GM12864 (cell line): ENCODE measurements at regions not wholly inside any gene's neighbourhood (a gene's known extent, or its start where the extent isn't known, plus 50 kb on each side); places are given as distances from the start of the nearest gene placed in this dataset.
A peak's percentile ranks its signal among the peaks of the same experiment; 100 is the strongest.

ENCODE experiments used
- DNase-seq: peaks from one replicate; pipeline ENCODE4 v3.0.0-alpha.2; 2011; ENCODE audit warnings: low read depth
- H3K4me3 ChIP-seq: 2 replicates; pipeline ENCODE4 v1.5.1; 2011; ENCODE audit warnings: mild to moderate bottlenecking, low read depth, low read length, control low read depth
- TF ChIP-seq, protein P1 (sequence below): IDR thresholded peaks from 2 replicates; pipeline ENCODE4 v1.5.1; 2011; ENCODE audit warnings: low read depth, mild to moderate bottlenecking, moderate library complexity, low read length, control low read depth, inconsistent platforms; ENCODE audit errors: missing control alignments

DNA sequence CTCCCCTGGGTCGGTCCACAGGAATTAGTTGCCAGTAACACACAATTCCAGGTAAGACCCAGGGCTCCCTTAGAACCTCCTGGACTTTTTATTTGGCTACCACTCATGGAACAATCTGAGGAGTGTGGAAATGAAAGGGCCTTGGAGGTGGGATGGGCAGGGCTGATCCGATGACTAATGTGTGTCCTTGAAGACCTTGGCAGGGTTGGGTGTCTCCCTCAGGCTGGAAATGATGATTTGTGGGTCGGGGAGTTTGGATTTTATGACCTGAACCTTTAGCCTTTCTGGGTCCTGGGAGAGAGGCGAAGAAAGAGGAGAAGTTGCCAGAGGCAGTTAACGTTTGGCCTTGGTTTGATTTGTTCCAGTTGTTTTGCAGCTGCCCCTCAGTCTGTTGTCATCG, 425.0 kb downstream of the MID1IP1 start:
- TF ChIP-seq, protein P1, sequence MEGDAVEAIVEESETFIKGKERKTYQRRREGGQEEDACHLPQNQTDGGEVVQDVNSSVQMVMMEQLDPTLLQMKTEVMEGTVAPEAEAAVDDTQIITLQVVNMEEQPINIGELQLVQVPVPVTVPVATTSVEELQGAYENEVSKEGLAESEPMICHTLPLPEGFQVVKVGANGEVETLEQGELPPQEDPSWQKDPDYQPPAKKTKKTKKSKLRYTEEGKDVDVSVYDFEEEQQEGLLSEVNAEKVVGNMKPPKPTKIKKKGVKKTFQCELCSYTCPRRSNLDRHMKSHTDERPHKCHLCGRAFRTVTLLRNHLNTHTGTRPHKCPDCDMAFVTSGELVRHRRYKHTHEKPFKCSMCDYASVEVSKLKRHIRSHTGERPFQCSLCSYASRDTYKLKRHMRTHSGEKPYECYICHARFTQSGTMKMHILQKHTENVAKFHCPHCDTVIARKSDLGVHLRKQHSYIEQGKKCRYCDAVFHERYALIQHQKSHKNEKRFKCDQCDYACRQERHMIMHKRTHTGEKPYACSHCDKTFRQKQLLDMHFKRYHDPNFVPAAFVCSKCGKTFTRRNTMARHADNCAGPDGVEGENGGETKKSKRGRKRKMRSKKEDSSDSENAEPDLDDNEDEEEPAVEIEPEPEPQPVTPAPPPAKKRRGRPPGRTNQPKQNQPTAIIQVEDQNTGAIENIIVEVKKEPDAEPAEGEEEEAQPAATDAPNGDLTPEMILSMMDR, result no peak
- no peak overlapping the region for H3K4me3 ChIP-seq

DNA sequence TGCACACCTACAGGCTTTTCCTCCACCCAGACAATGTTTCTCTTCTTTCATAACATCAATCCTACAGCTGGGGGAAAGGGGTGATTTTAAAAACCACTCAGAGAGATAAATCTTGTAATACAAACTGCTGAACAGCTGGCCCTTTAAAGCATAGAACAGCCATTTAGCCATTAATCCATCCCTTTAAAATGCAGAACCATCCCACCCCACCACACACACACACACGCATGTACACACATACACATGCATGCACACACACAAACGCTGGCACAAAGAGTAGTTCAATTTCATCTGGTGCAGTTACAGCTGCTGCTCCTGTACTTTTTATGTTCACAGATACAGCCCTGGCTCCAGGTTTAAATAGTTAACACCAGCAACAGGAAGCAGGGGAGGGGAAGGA, 426.1 kb downstream of the MID1IP1 start:
- TF ChIP-seq, protein P1, result no peak
- no peak overlapping the region for H3K4me3 ChIP-seq
- DNase-seq, result no peak

More for the DNA sequence above, 425.0 kb downstream of the MID1IP1 start:
- DNase-seq, result no peak

DNA sequence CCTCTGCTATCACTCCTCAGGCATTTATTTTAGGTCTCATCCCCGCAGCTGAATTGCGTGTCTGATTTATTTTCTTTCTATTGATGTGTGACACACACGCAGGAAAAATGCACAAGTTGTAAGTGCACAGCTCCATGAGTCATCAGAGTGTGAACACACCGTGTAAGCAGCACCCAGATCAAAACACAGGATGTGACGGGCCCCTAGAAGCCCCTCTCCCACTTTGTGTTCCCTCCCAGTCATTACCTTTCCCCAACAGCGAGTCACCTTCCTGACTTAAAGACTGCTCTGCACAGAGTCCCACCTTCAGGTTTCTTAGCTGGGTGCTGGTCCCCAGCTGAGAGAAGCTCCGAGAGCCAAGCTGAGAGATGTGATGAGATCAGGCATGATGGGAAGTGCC, 436.7 kb downstream of the MID1IP1 start:
- no peak overlapping the region for H3K4me3 ChIP-seq
- DNase-seq, result no peak
- TF ChIP-seq, protein P1, result no peak

DNA sequence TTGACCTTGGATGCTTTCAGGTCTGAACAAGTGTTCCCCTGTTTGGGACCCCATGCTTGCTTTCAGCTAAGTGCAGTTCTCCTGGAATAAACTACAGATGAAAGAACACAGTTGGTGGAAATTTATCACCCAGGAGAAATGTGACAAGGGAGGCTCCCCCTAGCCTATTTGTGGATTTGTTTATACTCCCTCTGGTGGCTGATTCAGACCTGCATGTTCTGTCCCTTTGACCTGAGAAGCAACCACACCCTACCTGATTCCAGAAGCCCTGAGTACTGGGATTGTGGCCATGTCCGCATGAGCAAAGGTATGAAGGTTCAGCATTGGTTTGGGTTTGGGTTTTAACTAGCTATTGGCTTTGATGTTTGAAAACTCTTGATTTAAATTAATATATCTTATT, 440.9 kb downstream of the MID1IP1 start:
- TF ChIP-seq, protein P1, result peak; percentile 47
- no peak for DNase-seq
- H3K4me3 ChIP-seq, result no peak overlapping the region

DNA sequence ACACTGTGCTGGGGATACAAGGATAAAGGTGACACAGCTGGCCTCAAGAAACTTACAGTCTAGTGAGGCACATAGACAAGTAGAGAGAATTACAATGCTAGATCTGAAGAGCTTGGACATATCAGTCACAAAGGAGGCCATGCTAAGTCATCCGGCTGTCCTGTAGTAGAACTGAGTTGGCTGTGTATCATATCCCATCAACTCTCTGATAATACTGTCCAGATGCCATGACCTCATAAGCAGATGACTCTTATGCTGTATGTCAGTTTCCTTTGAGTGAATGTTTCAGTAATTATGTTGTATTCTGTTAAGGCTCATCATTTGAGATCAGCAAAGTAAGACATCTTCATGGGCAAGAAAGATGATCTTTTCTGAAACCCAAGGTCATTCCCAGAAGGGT, 442.9 kb downstream of the MID1IP1 start:
- TF ChIP-seq, protein P1, result no peak
- H3K4me3 ChIP-seq, result no peak overlapping the region
- no peak for DNase-seq

DNA sequence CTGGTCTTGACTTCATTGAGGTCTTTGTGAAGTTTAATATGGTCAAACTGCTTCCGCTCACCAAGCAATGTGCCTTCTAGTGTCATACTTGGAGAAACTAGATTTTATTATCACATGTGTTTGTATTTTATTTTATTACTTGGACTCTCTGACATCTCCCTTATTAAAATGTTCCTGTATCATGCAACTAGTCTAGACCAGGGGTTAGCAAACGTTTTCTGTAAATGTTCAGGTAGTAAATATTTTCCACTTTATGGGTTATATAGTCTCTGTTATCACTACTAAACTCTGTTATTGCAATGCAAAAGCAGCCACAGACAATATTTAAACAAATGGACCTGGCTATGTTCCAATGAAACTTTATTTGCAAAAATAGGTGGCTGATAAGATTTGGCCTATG, 443.8 kb downstream of the MID1IP1 start:
- no peak overlapping the region for H3K4me3 ChIP-seq
- DNase-seq, result no peak
- TF ChIP-seq, protein P1, result no peak

DNA sequence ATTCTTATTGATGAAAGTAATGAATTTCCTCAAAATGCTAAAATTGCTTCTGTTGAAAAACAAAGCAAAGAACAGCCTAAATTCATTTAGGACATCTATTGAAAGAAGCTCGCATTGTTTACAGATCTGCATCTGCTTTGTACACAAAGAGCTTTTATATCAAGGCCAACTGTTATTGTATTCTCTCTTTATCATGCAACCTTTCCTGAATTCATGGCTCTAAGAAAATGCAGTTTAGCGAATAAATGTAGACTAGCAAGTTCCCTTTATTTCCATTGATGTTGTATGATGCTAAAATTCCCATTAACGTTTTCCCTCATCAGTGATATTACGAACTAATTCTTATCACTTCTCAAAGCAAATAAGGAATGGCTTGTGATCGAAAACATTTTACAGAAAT, 446.3 kb downstream of the MID1IP1 start:
- TF ChIP-seq, protein P1, result no peak
- no peak overlapping the region for H3K4me3 ChIP-seq
- no peak for DNase-seq
